ENCODE measurements at regions not wholly inside any gene's neighbourhood (a gene's known extent, or its start where the extent isn't known, plus 50 kb on each side); places are given as distances from the start of the nearest gene placed in this dataset.

- no peak for TF ChIP-seq EZH2 (IDR thresholded peaks at IDR 0.05; ENCODE audit: borderline replicate concordance, low read length)
- TF ChIP-seq CTCF (conservative IDR thresholded peaks at IDR 0.05 in 1 of 2, IDR thresholded peaks at IDR 0.05 in 1 of 2; ENCODE audit: extremely low read depth in 1 of 2, insufficient read depth in 1 of 2, low read depth in 1 of 2, low read length in 2 of 2), result no peak
Measured at GRCh38 chr2:67515056-67515455, 117.9 kb downstream of the ETAA1 start.
